Caki2 (cell line): ENCODE measurements at regions not wholly inside any gene's neighbourhood (a gene's known extent, or its start where the extent isn't known, plus 50 kb on each side); places are given as distances from the start of the nearest gene placed in this dataset.

Experiments
- DNase-seq: peaks from one replicate; pipeline ENCODE4 v3.0.0-alpha.2; 2015; ENCODE audit warnings: low read depth
- in situ Hi-C: cut with HindIII; loops from 2 replicates; pipeline ENCODE4 v1.10.0; 2016; ENCODE audit warnings: low sequenced_read_pairs, low pct_unique_long_range_greater_than_20kb, mixed read lengths

DNA sequence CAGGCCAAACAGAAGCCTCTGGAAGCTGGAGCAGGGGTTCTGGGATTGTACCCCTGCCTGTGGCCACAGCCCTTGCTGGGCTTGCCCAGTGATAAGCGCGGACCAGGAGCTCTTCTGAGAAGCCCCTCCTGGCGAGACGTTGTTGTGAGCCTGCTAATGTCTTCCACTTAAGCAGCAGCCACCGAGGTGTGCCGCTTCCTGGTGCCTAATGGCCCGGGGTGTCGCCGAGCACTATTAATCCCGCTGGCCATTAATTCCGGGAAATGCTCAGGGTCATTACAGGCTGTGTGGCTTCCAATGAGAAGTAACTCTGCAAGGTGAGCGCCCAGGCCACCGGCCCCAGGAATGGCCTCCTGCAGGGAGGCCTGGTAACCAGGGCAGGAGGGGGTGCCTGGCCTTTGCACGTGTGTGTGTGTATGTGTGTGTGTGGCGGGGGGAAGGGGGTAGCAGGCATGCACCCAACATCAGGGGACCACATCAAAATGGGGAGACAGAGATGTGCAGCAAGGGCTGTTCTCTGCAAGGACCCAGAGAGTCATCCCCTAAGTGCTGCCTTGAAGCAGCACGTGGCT is 175.0 kb downstream of the URI1 start:
- in situ Hi-C loops, result no loop called here
- no peak for DNase-seq

DNA sequence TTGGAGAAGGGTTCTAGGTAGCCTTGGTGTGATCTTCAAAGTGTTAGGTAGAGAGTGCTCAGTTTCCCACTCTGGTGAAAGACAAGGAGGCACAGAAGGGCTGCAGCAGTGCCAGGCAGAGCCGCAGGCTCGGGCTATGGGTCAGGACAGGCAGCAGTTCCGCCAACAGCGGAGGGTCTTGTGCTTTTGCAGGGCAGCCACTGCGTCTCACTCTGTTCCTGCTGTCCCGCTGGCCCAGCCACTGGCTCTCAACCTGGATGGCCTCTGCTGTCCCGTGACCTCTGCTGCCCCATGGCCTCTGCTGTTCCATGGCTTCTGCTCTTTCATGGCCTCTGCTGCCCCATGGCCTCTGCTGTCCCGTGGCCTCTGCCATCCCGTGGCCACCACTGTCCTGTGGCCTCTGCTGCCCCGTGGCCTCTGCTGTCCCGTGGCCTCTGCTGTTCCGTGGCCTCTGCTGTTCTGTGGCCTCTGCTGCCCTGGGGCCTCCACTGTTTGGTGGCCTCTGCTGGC is 175.7 kb downstream of the URI1 start:
- DNase-seq, result no peak
- in situ Hi-C loops, result no loop called here

- no peak for DNase-seq
- in situ Hi-C loops, result no loop called here
These were observed 176.2 kb downstream of the URI1 start for GRCh38 chr19:30118221-30118620.

DNA sequence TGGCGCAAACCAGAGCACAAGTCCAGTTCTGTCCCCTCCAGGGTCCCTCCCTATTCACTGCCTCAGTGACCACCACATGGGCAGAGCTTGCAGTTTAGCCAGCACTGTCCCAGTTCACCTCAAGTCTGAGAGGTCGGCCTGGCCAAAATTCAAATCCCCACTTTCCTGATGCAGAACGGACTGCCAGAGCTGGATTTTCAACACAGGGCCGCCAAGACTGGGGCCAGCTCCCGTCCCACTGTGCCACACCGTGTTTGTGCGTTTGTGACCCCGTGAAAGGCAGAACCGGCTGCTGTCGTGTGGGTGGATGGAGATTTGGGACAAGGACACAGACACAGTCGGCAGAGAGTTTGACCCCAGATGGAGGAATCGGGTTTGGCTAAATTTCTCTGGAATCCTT is 176.7 kb downstream of the URI1 start:
- DNase-seq, result no peak
- in situ Hi-C loops, result no loop called here

- no peak for DNase-seq
- in situ Hi-C loops, result no loop called here
These were observed 177.3 kb downstream of the URI1 start for GRCh38 chr19:30119180-30119908.

DNA sequence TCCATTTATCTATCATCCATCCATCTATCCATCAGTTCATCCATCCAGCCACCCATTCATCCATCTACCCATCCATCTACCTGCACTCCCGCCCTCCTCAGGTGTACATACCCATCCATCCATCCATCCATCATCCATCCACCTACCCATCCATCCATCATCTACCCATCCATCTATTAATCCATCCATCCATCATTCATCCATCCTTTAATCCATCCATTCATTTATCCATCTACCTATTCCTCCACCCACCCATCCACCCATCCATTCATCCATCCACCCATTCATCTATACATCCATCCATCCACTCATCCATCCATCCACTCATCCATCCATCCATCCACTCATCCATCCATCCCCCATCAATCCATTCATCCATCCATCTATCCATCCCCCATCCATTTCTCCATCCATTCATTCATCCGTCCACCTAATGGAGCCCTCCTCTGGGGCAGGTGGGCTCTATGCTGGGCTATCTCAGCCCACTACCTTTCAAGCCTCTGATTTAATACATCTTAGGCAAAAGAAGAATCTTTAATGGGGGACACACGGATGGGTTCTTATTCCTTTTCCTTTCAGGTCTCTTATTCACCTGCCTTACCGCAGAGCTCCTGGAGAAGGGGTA is 178.9 kb downstream of the URI1 start:
- in situ Hi-C loops, result no loop called here
- DNase-seq, result no peak

- DNase-seq, result no peak
- in situ Hi-C loops, result no loop called here
These were observed 180.4 kb downstream of the URI1 start for GRCh38 chr19:30122431-30122830.

DNA sequence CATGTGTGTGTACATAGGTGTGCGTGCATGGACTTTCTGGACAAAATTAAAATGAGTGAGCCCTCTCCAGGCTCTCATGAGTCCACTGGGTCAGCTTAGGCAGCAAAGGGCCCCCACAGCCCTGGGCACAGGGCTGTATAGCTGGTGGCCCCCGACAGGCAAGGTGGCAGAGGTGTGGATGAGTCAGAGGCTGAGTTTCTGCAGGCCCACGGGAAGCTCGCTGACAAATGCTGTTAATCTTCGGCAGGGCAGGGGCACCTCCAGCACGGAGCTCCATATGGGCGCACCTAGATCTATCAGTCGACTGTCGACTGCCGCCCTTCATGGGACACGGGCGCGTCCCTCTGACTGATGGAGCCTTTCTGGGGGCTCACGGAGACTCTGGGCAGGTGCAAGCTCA is 181.1 kb downstream of the URI1 start:
- no peak for DNase-seq
- in situ Hi-C loops, result no loop called here

GRCh38 chr19:30123611-30124010 is 181.6 kb downstream of the URI1 start:
- in situ Hi-C loops, result no loop called here
- no peak for DNase-seq

DNA sequence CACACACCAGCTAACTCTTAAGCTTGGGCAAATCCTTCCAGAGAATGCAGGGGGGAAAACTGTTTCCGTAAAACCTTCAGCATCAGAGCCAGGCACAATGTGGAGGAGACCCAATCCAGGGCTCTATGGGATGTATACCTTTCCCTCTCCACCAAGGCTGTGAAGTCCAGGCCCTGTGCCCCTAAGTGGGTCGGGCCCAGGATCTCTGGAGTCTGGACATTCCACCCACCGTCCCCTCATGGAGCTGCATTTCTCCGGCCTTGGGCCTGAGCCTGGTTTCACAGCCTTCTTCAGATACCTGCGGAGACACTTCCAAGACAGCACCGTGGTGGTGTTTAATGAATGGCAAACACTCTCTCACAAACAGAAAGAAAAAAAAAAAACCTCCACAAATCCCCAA is 186.2 kb downstream of the URI1 start:
- in situ Hi-C loops, result no loop called here
- no peak for DNase-seq

- in situ Hi-C loops, result no loop called here
- no peak for DNase-seq
These were observed 188.5 kb downstream of the URI1 start for GRCh38 chr19:30130356-30131122.

DNA sequence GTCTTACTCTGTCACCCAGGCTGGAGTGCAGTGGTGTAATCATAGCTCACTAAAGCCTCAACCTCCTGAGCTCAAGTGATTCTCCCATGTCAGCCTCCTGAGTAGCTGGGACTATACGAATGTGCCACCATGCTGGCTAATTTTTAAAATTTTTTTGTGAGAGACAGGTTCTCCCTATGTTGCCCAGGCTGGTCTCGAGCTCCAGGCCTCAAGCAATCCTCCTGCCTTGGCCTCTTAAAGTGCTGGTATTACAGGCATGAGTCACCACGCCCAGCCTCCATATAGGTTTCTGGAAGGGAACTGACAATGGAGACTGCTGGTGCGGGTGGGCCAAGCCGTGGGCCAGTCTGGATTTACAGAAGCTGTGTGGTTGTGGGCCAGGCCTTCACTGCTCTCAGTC is 189.2 kb downstream of the URI1 start:
- in situ Hi-C loops, result no loop called here
- no peak for DNase-seq

DNA sequence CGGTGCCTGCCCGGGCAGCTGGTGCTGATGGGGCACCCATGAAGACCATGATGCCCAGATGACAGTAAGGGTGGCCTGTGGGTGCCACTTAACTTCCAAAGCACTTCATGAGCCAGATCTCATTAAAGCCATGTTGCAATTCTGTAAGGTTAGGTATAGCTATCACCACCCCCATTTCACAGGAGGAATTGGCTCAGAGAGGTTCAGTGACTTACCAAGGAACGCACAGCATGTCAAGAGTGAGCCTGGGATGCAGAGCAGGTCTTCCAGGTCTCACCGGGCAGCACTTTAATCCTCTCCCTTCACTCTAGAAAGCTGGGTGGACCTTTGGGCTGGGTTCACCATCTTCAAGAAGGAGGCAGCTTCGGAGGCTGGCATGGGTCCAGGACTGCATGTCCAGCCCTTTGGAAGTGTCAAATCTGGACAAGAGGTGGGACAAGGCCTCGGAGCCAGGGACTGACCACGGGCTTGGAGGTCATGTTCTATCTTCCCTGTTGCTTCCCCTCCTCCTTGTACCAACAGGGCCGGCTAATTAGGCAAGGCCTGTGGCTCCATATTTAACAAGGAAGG is 189.8 kb downstream of the URI1 start:
- DNase-seq, result no peak
- in situ Hi-C loops, result no loop called here

GRCh38 chr19:30132343-30133075 is 190.5 kb downstream of the URI1 start:
- no peak for DNase-seq
- in situ Hi-C loops, result no loop called here

- DNase-seq, result no peak
- in situ Hi-C loops, result no loop called here
These were observed 191.8 kb downstream of the URI1 start for GRCh38 chr19:30133803-30134202.

DNA sequence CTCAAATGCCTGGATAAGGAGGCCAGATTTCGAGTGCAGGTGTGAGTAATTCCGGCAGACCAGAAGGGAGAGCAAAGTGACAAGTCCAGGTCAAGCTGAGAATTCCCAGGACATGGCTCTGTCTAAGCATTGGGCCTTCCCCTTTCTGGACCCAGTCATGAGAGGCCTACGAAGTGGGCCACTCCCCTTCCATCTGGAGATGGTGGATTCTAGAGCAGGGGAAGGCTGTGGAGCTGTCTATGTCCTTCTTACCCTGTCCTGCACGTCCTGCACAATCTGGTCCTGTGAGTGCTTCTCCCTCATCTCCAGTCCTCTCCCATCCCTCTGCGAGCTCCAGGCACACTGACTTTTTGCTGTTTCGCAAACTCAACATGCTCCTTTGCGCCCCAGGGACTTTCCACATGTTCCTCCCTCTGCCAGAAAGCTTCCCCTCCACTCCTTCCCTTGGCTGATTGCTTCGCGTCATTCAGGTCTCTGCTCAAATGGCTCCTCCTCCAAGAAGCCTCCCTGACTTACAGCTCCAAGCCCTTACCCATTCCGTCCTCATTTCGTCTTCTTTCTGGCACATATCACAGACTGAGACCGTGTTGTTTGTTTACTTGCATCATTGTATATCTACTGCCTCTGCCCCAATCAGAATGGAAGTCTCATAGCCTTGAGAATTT is 193.2 kb downstream of the URI1 start:
- in situ Hi-C loops, result no loop called here

DNA sequence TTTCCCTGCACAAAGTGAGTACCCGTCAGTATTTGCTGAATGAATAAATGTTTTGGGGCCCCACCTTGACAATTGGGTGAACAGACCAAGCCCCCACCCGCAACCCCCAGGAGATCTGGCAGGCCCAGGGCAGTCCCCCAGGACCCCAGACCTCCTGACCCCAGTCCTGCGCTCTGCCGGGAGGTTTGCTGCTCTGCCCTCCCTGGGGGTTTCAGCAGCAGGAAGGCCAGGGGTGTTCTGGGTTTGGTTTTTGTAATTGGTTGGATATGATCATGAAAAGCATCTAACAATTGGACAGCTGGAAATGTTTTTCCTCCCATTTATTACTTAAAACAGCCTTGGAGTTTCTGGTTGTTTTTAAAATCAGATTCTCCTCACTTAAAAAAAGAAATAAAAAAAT is 193.8 kb downstream of the URI1 start:
- in situ Hi-C loops, result no loop called here
- DNase-seq, result no peak

More for the DNA sequence above, 193.2 kb downstream of the URI1 start:
- no peak for DNase-seq
